Dermis blood vessel endothelial cell (primary cell): ENCODE measurements at regions not wholly inside any gene's neighbourhood (a gene's known extent, or its start where the extent isn't known, plus 50 kb on each side); places are given as distances from the start of the nearest gene placed in this dataset.

Source experiments
- DNase-seq: peaks from one replicate; pipeline ENCODE4 v3.0.0; 2010

- no peak for DNase-seq
Observed at GRCh38 chr2:217102956-217103355, 243.1 kb upstream of the TNP1 start.

- DNase-seq: no peak
Observed at GRCh38 chr2:217101972-217102371, 242.1 kb upstream of the TNP1 start.

- no peak for DNase-seq
Observed at GRCh38 chr2:217099561-217099960, 239.7 kb upstream of the TNP1 start.

- DNase-seq: no peak
Observed at GRCh38 chr2:217098435-217098834, 238.6 kb upstream of the TNP1 start.

GRCh38 chr2:217097346-217097745 lies 237.5 kb upstream of the TNP1 start:
- no peak for DNase-seq

- no peak for DNase-seq
Observed at GRCh38 chr2:217096474-217097225, 236.8 kb upstream of the TNP1 start.

- no peak for DNase-seq
Observed at GRCh38 chr2:217095511-217096205, 235.8 kb upstream of the TNP1 start.

GRCh38 chr2:217092710-217093379 lies 233.0 kb upstream of the TNP1 start:
- DNase-seq: no peak

GRCh38 chr2:217091531-217091930 lies 231.7 kb upstream of the TNP1 start:
- DNase-seq: no peak

GRCh38 chr2:217090884-217091283 lies 231.0 kb upstream of the TNP1 start:
- DNase-seq: no peak

- DNase-seq: no peak
Observed at GRCh38 chr2:217090024-217090473, 230.2 kb upstream of the TNP1 start.

GRCh38 chr2:217086718-217087117 lies 226.9 kb upstream of the TNP1 start:
- no peak for DNase-seq

GRCh38 chr2:217086038-217086522 lies 226.2 kb upstream of the TNP1 start:
- no peak for DNase-seq

GRCh38 chr2:217085543-217085942 lies 225.7 kb upstream of the TNP1 start:
- DNase-seq: no peak

- DNase-seq: no peak
Observed at GRCh38 chr2:217081799-217082198, 221.9 kb upstream of the TNP1 start.

- no peak for DNase-seq
Observed at GRCh38 chr2:217079165-217079564, 219.3 kb upstream of the TNP1 start.

GRCh38 chr2:217077831-217078407 lies 218.1 kb upstream of the TNP1 start:
- DNase-seq: no peak

- no peak for DNase-seq
Observed at GRCh38 chr2:217076657-217077232, 216.9 kb upstream of the TNP1 start.

- no peak for DNase-seq
Observed at GRCh38 chr2:217076058-217076435, 216.2 kb upstream of the TNP1 start.

GRCh38 chr2:217075268-217076057 lies 215.6 kb upstream of the TNP1 start:
- DNase-seq: no peak

- DNase-seq: no peak
Observed at GRCh38 chr2:217074576-217075255, 214.9 kb upstream of the TNP1 start.
